GM10266 (cell line): ENCODE measurements at regions not wholly inside any gene's neighbourhood (a gene's known extent, or its start where the extent isn't known, plus 50 kb on each side); places are given as distances from the start of the nearest gene placed in this dataset.

Source experiments
- DNase-seq: peaks from one replicate; pipeline ENCODE4 v3.0.0; 2012; ENCODE audit errors: extremely low spot score
- CTCF ChIP-seq: IDR thresholded peaks from 2 replicates; pipeline ENCODE4 v1.5.1; 2012; ENCODE audit warnings: mild to moderate bottlenecking, low read depth; ENCODE audit not compliant: control insufficient read depth, insufficient read depth; ENCODE audit errors: missing control alignments

DNA sequence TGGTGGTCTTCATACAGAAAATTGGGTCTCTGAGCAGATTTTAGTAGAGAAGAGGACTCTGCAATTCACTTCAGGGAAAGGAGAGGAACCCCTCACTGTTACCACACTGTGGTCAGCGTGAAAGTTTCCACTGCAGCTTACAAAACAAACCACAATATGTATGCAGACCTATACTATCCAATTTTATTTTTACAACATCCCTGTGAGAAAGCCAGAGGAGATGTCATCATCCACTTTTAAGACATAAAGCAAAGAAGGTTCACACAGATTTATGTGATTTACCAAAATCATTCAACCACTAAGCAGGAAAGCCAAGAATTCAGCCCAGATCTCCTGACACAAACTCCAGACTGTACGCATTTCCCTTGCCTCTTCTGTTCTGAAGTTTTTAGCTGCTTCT lies 442.4 kb downstream of the FRK start:
- DNase-seq, result no peak
- TF ChIP-seq CTCF, result no peak

DNA sequence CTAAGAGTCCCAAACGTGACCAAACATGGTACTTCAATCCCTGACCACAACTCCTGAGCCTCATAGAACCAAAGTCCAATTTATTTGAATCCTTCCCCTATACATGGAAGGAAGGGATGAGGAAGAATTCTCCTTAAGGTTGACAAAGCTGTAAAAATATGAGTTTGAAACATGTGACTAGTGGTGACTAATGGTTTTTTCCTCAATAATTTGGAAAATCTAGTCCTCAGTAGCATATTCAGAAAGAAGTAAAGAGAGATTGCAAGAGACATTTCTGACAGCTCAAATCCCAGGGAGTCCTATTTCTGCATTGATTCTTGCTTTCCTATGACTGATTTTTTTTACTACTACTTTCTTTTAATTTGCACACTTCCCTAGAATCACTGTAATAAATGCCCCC lies 443.7 kb downstream of the FRK start:
- TF ChIP-seq CTCF, result no peak
- no peak for DNase-seq

DNA sequence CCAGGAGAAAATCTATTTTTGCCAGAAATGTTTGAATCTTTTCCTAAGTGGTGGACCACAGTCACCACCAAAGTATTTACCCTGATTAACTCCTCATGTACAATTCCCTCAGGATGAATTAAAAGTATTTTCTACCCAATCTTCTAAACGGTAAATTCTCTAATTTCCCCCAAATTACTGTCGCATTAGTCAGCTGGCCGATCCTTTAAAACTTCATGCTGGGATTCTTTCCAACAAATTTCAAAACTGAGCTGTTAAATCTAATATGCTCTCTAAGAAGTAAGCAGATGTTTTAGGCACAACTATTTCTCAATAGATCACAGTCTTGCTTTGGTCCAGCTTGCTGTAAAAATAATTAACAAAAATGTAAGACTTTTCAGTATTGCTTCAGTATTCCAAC lies 447.2 kb downstream of the FRK start:
- TF ChIP-seq CTCF, result no peak
- no peak for DNase-seq

- TF ChIP-seq CTCF, result no peak
- no peak for DNase-seq
Measured at GRCh38 chr6:115612796-115613479, 447.8 kb downstream of the FRK start.

DNA sequence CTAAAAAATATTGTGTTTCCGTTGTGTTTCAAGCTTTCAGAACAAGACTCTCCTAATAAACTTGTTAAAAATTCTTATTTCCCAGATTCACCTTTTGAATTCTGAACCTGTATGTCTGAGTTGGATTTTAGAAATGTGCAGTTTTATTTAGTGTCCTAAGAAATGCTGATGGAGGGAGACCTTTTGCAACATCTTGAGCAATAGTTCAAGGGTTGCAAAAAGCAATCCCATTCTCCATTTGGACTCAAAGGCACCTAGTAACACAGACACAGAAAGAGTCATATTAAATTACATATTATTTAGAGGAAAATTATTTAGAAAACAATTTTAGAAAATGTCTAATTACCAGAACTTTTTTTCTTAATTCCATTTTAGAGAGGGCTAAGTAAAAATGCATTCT lies 448.5 kb downstream of the FRK start:
- no peak for TF ChIP-seq CTCF
- DNase-seq, result no peak

- no peak for TF ChIP-seq CTCF
- no peak for DNase-seq
Measured at GRCh38 chr6:115610696-115611095, 450.0 kb downstream of the FRK start.

DNA sequence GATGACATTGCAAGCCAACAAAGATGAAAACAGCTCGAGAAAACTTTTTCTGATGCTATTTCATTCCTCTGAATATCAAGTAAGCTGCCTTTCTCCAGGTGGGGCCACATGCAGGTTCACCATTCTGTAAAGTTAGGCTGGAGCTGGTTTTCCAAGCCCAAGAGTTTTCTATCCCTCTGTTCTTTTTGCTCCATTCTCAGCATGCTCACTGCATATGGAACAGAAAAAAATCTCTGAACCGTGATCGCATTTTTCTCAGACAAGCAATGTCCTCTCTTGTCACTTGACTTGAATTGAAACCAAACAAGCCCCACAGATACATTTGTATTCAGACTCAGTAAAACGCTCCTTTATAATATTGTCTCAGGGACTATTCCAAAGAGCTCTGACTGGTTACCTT lies 451.6 kb downstream of the FRK start:
- TF ChIP-seq CTCF, result no peak
- DNase-seq, result no peak
